Ishikawa (cell line): ENCODE measurements at regions not wholly inside any gene's neighbourhood (a gene's known extent, or its start where the extent isn't known, plus 50 kb on each side); places are given as distances from the start of the nearest gene placed in this dataset.

Experiments used
- CEBPB ChIP-seq: IDR thresholded peaks from 2 replicates; pipeline ENCODE4 v1.6.1; 2012
- CREB1 ChIP-seq: IDR thresholded peaks from 2 replicates; pipeline ENCODE4 v1.6.1; 2012; ENCODE audit warnings: low read depth
- EGR1 ChIP-seq: IDR thresholded peaks from 2 replicates; pipeline ENCODE4 v1.6.1; 2012
- EP300 ChIP-seq: IDR thresholded peaks from 2 replicates; pipeline ENCODE4 v1.6.1; 2012; ENCODE audit warnings: borderline replicate concordance
- FOXM1 ChIP-seq: IDR thresholded peaks from 2 replicates; pipeline ENCODE4 v1.6.1; 2012; ENCODE audit warnings: low read depth, borderline replicate concordance
- MAX ChIP-seq: IDR thresholded peaks from 2 replicates; pipeline ENCODE4 v1.6.1; 2012
- NFIC ChIP-seq: IDR thresholded peaks from 2 replicates; pipeline ENCODE4 v1.6.1; 2012
- RAD21 ChIP-seq: IDR thresholded peaks from 2 replicates; pipeline ENCODE4 v1.6.1; 2012; ENCODE audit warnings: low read depth
- TAF1 ChIP-seq: IDR thresholded peaks from 2 replicates; pipeline ENCODE4 v1.6.1; 2012; ENCODE audit warnings: low read depth, mild to moderate bottlenecking
- TCF12 ChIP-seq: IDR thresholded peaks from 2 replicates; pipeline ENCODE4 v1.6.1; 2012; ENCODE audit warnings: low read depth
- TEAD4 ChIP-seq: IDR thresholded peaks from 2 replicates; pipeline ENCODE4 v1.6.1; 2012
- YY1 ChIP-seq: IDR thresholded peaks from 2 replicates; pipeline ENCODE4 v1.6.1; 2012; ENCODE audit warnings: low read depth
- ZBTB7A ChIP-seq: IDR thresholded peaks from 2 replicates; pipeline ENCODE4 v1.6.1; 2012; ENCODE audit warnings: low read depth
- TF ChIP-seq, protein P1 (sequence below): IDR thresholded peaks from 2 replicates; pipeline ENCODE4 v1.6.1; 2012
- TF ChIP-seq, protein P2 (sequence below): IDR thresholded peaks from 2 replicates; pipeline ENCODE4 v1.6.1; 2012; ENCODE audit warnings: low read depth, mild to moderate bottlenecking

DNA sequence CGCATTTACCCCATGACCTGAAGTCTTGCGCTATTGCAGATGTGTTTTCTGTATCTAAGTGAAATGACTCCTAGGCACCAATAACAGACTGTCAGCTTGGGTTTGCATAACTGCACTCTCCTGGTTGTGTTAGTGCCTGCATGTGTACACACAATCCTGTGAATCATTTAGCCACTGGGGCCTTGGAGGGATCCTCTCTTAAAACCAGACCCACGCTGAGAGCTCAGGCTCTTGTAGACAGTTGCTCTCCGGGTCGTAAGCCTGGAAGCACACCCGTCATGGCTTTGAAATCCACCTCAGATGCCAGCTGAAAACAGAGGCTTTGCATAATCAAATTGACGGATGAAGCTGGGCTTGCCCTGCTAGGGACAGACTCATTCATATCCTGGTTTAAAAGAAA is 79.2 kb upstream of the RBM19 start:
- no peak for TF ChIP-seq RAD21
- no peak for TF ChIP-seq FOXM1
- TF ChIP-seq, protein P1, sequence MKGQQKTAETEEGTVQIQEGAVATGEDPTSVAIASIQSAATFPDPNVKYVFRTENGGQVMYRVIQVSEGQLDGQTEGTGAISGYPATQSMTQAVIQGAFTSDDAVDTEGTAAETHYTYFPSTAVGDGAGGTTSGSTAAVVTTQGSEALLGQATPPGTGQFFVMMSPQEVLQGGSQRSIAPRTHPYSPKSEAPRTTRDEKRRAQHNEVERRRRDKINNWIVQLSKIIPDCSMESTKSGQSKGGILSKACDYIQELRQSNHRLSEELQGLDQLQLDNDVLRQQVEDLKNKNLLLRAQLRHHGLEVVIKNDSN = no peak
- TF ChIP-seq CEBPB = no peak
- TF ChIP-seq NFIC = no peak
- TF ChIP-seq TAF1 = no peak
- no peak for TF ChIP-seq CREB1
- TF ChIP-seq, protein P2, sequence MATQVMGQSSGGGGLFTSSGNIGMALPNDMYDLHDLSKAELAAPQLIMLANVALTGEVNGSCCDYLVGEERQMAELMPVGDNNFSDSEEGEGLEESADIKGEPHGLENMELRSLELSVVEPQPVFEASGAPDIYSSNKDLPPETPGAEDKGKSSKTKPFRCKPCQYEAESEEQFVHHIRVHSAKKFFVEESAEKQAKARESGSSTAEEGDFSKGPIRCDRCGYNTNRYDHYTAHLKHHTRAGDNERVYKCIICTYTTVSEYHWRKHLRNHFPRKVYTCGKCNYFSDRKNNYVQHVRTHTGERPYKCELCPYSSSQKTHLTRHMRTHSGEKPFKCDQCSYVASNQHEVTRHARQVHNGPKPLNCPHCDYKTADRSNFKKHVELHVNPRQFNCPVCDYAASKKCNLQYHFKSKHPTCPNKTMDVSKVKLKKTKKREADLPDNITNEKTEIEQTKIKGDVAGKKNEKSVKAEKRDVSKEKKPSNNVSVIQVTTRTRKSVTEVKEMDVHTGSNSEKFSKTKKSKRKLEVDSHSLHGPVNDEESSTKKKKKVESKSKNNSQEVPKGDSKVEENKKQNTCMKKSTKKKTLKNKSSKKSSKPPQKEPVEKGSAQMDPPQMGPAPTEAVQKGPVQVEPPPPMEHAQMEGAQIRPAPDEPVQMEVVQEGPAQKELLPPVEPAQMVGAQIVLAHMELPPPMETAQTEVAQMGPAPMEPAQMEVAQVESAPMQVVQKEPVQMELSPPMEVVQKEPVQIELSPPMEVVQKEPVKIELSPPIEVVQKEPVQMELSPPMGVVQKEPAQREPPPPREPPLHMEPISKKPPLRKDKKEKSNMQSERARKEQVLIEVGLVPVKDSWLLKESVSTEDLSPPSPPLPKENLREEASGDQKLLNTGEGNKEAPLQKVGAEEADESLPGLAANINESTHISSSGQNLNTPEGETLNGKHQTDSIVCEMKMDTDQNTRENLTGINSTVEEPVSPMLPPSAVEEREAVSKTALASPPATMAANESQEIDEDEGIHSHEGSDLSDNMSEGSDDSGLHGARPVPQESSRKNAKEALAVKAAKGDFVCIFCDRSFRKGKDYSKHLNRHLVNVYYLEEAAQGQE = no peak
- no peak for TF ChIP-seq ZBTB7A

DNA sequence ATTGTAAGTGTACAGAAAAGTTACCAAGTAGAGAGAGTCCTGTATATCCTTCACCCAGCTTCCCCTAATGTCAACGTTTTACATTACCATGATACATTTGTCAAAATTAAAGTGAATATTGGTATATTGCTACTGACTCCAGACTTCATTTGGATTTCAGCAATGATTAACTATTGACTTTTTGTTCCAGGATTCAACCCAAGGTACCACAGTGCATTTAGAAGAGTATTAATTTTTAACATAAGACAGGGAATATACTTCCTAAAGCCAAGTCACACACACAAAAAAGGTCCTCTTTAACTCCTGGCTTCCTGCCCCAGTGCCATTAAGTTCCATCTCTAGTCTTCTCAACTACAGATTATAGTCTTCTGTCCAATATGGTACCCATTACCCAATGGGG is 75.5 kb upstream of the RBM19 start:
- TF ChIP-seq, protein P2 = no peak
- TF ChIP-seq TAF1 (no peak), CEBPB (no peak), TCF12 (no peak), EGR1 (no peak), ZBTB7A (no peak), YY1 (no peak), TEAD4 (no peak)
- TF ChIP-seq, protein P1 = no peak

- TF ChIP-seq FOXM1 (no peak), CEBPB (no peak), YY1 (no peak), MAX (no peak), TEAD4 (no peak), NFIC (no peak), EGR1 (no peak), CREB1 (no peak), ZBTB7A (no peak), TAF1 (no peak), RAD21 (no peak)
- TF ChIP-seq, protein P1 = no peak
Measured at GRCh38 chr12:114041136-114041535, 75.0 kb upstream of the RBM19 start.

DNA sequence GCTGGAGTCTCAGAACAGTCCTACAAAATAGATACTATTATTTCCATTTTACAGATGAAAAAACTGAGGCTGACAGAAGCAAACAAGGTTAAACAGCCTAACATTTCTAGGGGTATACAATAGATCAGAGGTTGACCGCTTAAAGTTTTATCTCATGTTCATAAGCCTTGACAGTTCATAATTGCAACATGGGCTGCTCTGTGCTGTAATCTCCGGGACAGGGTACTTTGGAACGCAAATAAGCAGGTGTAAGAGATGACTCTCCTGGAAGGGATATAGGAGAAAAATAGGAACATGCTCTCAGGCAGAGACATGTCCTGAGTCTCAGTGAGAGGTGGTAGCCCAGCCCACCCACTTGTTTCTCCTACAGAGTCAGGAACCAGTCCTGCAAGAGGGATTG is 72.8 kb upstream of the RBM19 start:
- TF ChIP-seq EP300 (no peak), MAX (no peak), YY1 (no peak), FOXM1 (no peak), NFIC (no peak), TEAD4 (no peak), ZBTB7A (no peak), TAF1 (no peak)
- TF ChIP-seq, protein P2 = no peak
